NT2/D1 (cell line): ENCODE measurements at regions not wholly inside any gene's neighbourhood (a gene's known extent, or its start where the extent isn't known, plus 50 kb on each side); places are given as distances from the start of the nearest gene placed in this dataset.

Source experiments
- SUZ12 ChIP-seq: IDR thresholded peaks from 2 replicates; pipeline ENCODE4 v1.6.1; 2011; ENCODE audit not compliant: insufficient read length, insufficient read depth; ENCODE audit errors: extremely low read depth
- YY1 ChIP-seq: IDR thresholded peaks from 2 replicates; pipeline ENCODE4 v1.6.1; 2011; ENCODE audit not compliant: insufficient read length, insufficient read depth
- ZNF274 ChIP-seq: IDR thresholded peaks from 2 replicates; pipeline ENCODE4 v1.6.1; 2011; ENCODE audit warnings: mild to moderate bottlenecking, low read depth, low read length

DNA sequence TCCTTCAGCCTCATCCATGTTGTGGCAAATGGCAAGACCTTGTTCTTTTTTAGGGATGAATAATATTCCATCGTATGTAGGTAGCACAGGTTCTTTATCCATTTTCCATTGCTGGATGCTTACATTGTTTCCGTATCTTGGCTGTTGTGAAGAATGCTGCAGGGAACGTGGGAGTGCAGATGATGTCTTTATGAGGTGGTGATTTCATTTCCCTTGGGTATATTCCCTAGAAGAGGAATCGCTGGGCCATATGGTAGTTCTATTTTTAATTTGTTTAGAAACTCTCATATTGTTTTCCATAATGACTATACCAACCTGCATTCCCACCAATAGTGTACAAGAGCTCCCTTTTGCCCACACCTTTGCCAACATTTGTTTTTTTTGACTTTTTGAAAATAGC lies 186.3 kb upstream of the TMTC4 start:
- TF ChIP-seq ZNF274 (no peak), YY1 (no peak), SUZ12 (no peak)
